ENCODE measurements at regions not wholly inside any gene's neighbourhood (a gene's known extent, or its start where the extent isn't known, plus 50 kb on each side); places are given as distances from the start of the nearest gene placed in this dataset.

GRCh38 chr20:22374678-22375590, 209.4 kb downstream of the FOXA2 start:
- TF ChIP-seq CTCF (IDR thresholded peaks at IDR 0.05; ENCODE audit: insufficient read depth, low read depth, low read length), result no peak
- no peak for TF ChIP-seq EZH2 (IDR thresholded peaks at IDR 0.05; ENCODE audit: insufficient read depth, low read length)

All from astrocyte (in vitro differentiated cells and primary cell).